OCI-LY7 (cell line): ENCODE measurements at regions not wholly inside any gene's neighbourhood (a gene's known extent, or its start where the extent isn't known, plus 50 kb on each side); places are given as distances from the start of the nearest gene placed in this dataset.
"Not testable (repeated sequence)": the region's sequence is repeated elsewhere in the genome, so short reads cannot be mapped to it uniquely, and the experiment has no call there.

Experiments
- BruUV-seq: library from RNA; stranded (reverse); fragments of 400-500 nt; replicated peaks from 2 replicates; lab custom pipeline; 2021; lab: Mats Ljungman, UMichigan
- CTCF ChIA-PET: fragments of 300-600 bp; sonication (Branson Sonifier 250); formaldehyde crosslinking; loops from one replicate; lab custom pipeline; 2022; ENCODE audit warnings: antibody characterized with exemption; ENCODE audit not compliant: unreplicated experiment; lab: Charles Lee
- POLR2A ChIA-PET: fragments of 300-600 bp; sonication (Branson Sonifier 250); formaldehyde crosslinking; loops from one replicate; lab custom pipeline; 2022; ENCODE audit warnings: antibody characterized with exemption; lab: Charles Lee
- DNase-seq: peaks from one replicate; pipeline ENCODE4 v3.0.0-alpha.2; 2015; ENCODE audit warnings: low spot score
- H2AFZ ChIP-seq: fragments of 200-600 bp; sonication (generic), shearing (Covaris generic); 2 replicates; pipeline ENCODE4 v1.6.1; 2014; ENCODE audit warnings: mild to moderate bottlenecking, antibody characterized with exemption, low read length, moderate library complexity
- H3K27ac ChIP-seq: fragments of 200-600 bp; sonication (generic); 2 replicates; pipeline ENCODE4 v1.5.1; 2014; ENCODE audit warnings: mixed run types, low read depth, mild to moderate bottlenecking, moderate library complexity, low read length, inconsistent platforms; ENCODE audit not compliant: poor library complexity, severe bottlenecking
- H3K36me3 ChIP-seq: fragments of 200-600 bp; sonication (generic); 2 replicates; pipeline ENCODE4 v1.6.1; 2014; ENCODE audit warnings: mild to moderate bottlenecking, antibody characterized with exemption, low read length, moderate library complexity, mixed read lengths; ENCODE audit not compliant: insufficient read depth
- H3K4me1 ChIP-seq: fragments of 200-600 bp; sonication (generic); 2 replicates; pipeline ENCODE4 v1.5.1; 2014; ENCODE audit warnings: mild to moderate bottlenecking, low read length; ENCODE audit not compliant: insufficient read depth, poor library complexity, severe bottlenecking
- H3K4me2 ChIP-seq: fragments of 200-600 bp; sonication (generic); 2 replicates; pipeline ENCODE4 v1.6.1; 2014; ENCODE audit warnings: mild to moderate bottlenecking, low read length
- H3K4me3 ChIP-seq: fragments of 200-600 bp; sonication (generic); 2 replicates; pipeline ENCODE4 v1.5.1; 2014; ENCODE audit warnings: mild to moderate bottlenecking, low read depth, low read length; ENCODE audit not compliant: poor library complexity, severe bottlenecking
- H3K79me2 ChIP-seq: fragments of 200-600 bp; sonication (generic); 2 replicates; pipeline ENCODE4 v1.6.1; 2016; ENCODE audit warnings: low read depth, mild to moderate bottlenecking, low read length, moderate library complexity, mixed read lengths; ENCODE audit not compliant: insufficient read depth
- H3K9me2 ChIP-seq: fragments of 200-600 bp; sonication (generic); 2 replicates; pipeline ENCODE4 v1.6.1; 2016; ENCODE audit warnings: mild to moderate bottlenecking, low read length, mixed read lengths; ENCODE audit not compliant: insufficient read depth
- H3K9me3 ChIP-seq: fragments of 200-600 bp; sonication (generic); 2 replicates; pipeline ENCODE4 v1.6.1; 2014; ENCODE audit warnings: mild to moderate bottlenecking, mixed run types, low read length, mixed read lengths
- H4K20me1 ChIP-seq: fragments of 200-600 bp; sonication (generic); 2 replicates; pipeline ENCODE4 v1.6.1; 2014; ENCODE audit warnings: mild to moderate bottlenecking, antibody characterized with exemption, low read length, moderate library complexity, mixed read lengths; ENCODE audit not compliant: insufficient read depth
- EZH2phosphoT487 ChIP-seq: fragments of 200-600 bp; sonication (generic); IDR thresholded peaks from 2 replicates; pipeline ENCODE4 v1.6.1; 2018; ENCODE audit warnings: low read depth, borderline replicate concordance, mild to moderate bottlenecking, mixed run types, antibody characterized with exemption, low read length, moderate library complexity, mixed read lengths
- intact Hi-C: fragments of 100-400 bp; cut with micrococcal nuclease; formaldehyde crosslinking; loops from one replicate; pipeline ENCODE4 v1.10.0; 2022; ENCODE audit not compliant: unreplicated experiment
- TF ChIP-seq, protein P1 (sequence below): fragments of 200-600 bp; sonication (generic); conservative IDR thresholded peaks from 2 replicates; pipeline ENCODE4 v1.5.1; 2014; ENCODE audit warnings: mild to moderate bottlenecking, antibody characterized with exemption, low read length, moderate library complexity, mixed read lengths

- Histone ChIP-seq H3K9me2 (no peaks in the 10 kb centered on the region), H2AFZ (no peak overlapping the region), H4K20me1 (no peaks in the 10 kb centered on the region), H3K27ac (no peak overlapping the region), H3K36me3 (no peaks in the 10 kb centered on the region), H3K4me2 (no peak overlapping the region), H3K9me3 (no peaks in the 10 kb centered on the region), H3K79me2 (no peaks in the 10 kb centered on the region), H3K4me3 (no peak overlapping the region), H3K4me1 (no peaks in the 10 kb centered on the region)
- TF ChIP-seq, protein P1, sequence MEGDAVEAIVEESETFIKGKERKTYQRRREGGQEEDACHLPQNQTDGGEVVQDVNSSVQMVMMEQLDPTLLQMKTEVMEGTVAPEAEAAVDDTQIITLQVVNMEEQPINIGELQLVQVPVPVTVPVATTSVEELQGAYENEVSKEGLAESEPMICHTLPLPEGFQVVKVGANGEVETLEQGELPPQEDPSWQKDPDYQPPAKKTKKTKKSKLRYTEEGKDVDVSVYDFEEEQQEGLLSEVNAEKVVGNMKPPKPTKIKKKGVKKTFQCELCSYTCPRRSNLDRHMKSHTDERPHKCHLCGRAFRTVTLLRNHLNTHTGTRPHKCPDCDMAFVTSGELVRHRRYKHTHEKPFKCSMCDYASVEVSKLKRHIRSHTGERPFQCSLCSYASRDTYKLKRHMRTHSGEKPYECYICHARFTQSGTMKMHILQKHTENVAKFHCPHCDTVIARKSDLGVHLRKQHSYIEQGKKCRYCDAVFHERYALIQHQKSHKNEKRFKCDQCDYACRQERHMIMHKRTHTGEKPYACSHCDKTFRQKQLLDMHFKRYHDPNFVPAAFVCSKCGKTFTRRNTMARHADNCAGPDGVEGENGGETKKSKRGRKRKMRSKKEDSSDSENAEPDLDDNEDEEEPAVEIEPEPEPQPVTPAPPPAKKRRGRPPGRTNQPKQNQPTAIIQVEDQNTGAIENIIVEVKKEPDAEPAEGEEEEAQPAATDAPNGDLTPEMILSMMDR: no peak
- no peak for TF ChIP-seq EZH2phosphoT487
- DNase-seq: no peak
- intact Hi-C loops: no loop called here
- POLR2A ChIA-PET: interaction anchor here (0.5 to 0.7 kb wide), 3 partner anchors 67 to 698 kb away, joined by 3 read pairs; no protein-coding TSS in a partner anchor
- BruUV-seq: no TSS peak
- CTCF ChIA-PET: no interaction called here
These were observed 166.8 kb upstream of the CHAC2 start for GRCh38 chr2:53600815-53601214.

- DNase-seq, H3K36me3 ChIP-seq, BruUV-seq, CTCF ChIA-PET, H4K20me1 ChIP-seq, H3K4me2 ChIP-seq, intact Hi-C loops, H3K27ac ChIP-seq, H3K4me3 ChIP-seq, H3K4me1 ChIP-seq, H3K79me2 ChIP-seq, H3K9me2 ChIP-seq, H3K9me3 ChIP-seq, H2AFZ ChIP-seq: not testable (repeated sequence)
- POLR2A ChIA-PET: interaction anchor here (0.6 kb wide), 1 partner anchor 375 kb away, joined by 3 read pairs; no protein-coding TSS in a partner anchor
These were observed 180.6 kb upstream of the CHAC2 start for GRCh38 chr2:53586733-53587612.

- DNase-seq: no peak
- no TSS peak for BruUV-seq
- Histone ChIP-seq H3K36me3 (no peaks in the 10 kb centered on the region), H3K9me2 (no peaks in the 10 kb centered on the region), H2AFZ (no peak overlapping the region), H3K79me2 (no peaks in the 10 kb centered on the region), H3K9me3 (no peaks in the 10 kb centered on the region), H3K27ac (no peak overlapping the region), H3K4me1 (no peaks in the 10 kb centered on the region), H3K4me3 (no peak overlapping the region), H3K4me2 (no peak overlapping the region), H4K20me1 (no peaks in the 10 kb centered on the region)
- intact Hi-C loops: no loop called here
- ChIA-PET CTCF (no interaction called here), POLR2A (no interaction called here)
- no peak for TF ChIP-seq EZH2phosphoT487
- TF ChIP-seq, protein P1: no peak
These were observed 182.6 kb upstream of the CHAC2 start for GRCh38 chr2:53584986-53585385.
